Activated CD8-positive, alpha-beta T cell treated with anti-CD3 and anti-CD28 coated beads, Interleukin-2, amount 10 ng/mL, durations not matched to agents 7 days and 5 days (primary cell): ENCODE measurements at regions not wholly inside any gene's neighbourhood (a gene's known extent, or its start where the extent isn't known, plus 50 kb on each side); places are given as distances from the start of the nearest gene placed in this dataset.

Source experiments
- ATAC-seq: fragments of 150-1000 bp; cut with Tn5 transposase; one replicate; pipeline ENCODE4 v1.10.0; 2021; ENCODE audit warnings: moderate library complexity
- CTCF ChIA-PET: fragments of 350-600 bp; sonication (Branson Sonifier 250); formaldehyde crosslinking; loops from one replicate; lab custom pipeline; 2021; ENCODE audit warnings: antibody characterized with exemption; lab: Charles Lee
- POLR2A ChIA-PET: fragments of 350-600 bp; sonication (Branson Sonifier 250); formaldehyde crosslinking; loops from one replicate; lab custom pipeline; 2021; ENCODE audit warnings: antibody characterized with exemption; lab: Charles Lee
- DNase-seq: peaks from one replicate; pipeline ENCODE4 v3.0.0-alpha.2; 2020
- H3K27ac Mint-ChIP-seq: one replicate; pipeline ENCODE4 v1.8.0; 2021; ENCODE audit warnings: mild to moderate bottlenecking, mixed read lengths
- H3K27me3 Mint-ChIP-seq: one replicate; pipeline ENCODE4 v1.8.0; 2021; ENCODE audit warnings: low read depth, mixed read lengths
- H3K36me3 Mint-ChIP-seq: one replicate; pipeline ENCODE4 v1.8.0; 2021; ENCODE audit warnings: low read depth, mixed read lengths
- H3K4me1 Mint-ChIP-seq: one replicate; pipeline ENCODE4 v1.8.0; 2021; ENCODE audit warnings: low read depth, mixed read lengths
- H3K4me3 Mint-ChIP-seq: one replicate; pipeline ENCODE4 v1.8.0; 2021; ENCODE audit warnings: mild to moderate bottlenecking, mixed read lengths
- H3K9me3 Mint-ChIP-seq: one replicate; pipeline ENCODE4 v1.8.0; 2022; ENCODE audit warnings: mixed read lengths; ENCODE audit not compliant: insufficient read depth

DNA sequence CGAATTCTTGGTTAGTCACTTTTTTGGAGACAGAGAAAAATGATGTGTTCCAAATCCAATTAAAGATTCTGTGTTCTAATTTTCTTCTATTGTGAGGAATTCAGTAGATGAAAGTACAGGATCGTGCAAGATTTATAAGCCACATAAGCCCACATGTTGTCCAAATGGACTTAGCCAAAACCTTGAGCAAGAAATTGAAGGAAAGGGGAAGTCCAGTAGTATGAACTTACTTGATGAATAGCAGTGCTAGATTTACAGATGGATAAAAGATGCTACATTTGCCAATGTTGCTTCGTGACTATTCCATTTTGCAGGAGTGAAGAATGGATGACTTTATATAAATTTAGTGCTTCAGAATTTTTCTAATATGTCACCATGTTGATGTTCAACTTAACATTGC, 120.0 kb upstream of the ATP11B start:
- Mint-ChIP-seq H3K27me3 (peaks cover 18% of the 10 kb centered on the region), H3K36me3 (no peaks in the 10 kb centered on the region), H3K4me1 (no peaks in the 10 kb centered on the region), H3K27ac (no peak overlapping the region), H3K9me3 (no peaks in the 10 kb centered on the region), H3K4me3 (no peak overlapping the region)
- POLR2A ChIA-PET, result no interaction called here
- ATAC-seq (no peak), DNase-seq (no peak)
- CTCF ChIA-PET, result interaction anchor here (1.5 kb wide), 1 partner anchor 10 kb away, joined by 4 read pairs; no protein-coding TSS in a partner anchor

DNA sequence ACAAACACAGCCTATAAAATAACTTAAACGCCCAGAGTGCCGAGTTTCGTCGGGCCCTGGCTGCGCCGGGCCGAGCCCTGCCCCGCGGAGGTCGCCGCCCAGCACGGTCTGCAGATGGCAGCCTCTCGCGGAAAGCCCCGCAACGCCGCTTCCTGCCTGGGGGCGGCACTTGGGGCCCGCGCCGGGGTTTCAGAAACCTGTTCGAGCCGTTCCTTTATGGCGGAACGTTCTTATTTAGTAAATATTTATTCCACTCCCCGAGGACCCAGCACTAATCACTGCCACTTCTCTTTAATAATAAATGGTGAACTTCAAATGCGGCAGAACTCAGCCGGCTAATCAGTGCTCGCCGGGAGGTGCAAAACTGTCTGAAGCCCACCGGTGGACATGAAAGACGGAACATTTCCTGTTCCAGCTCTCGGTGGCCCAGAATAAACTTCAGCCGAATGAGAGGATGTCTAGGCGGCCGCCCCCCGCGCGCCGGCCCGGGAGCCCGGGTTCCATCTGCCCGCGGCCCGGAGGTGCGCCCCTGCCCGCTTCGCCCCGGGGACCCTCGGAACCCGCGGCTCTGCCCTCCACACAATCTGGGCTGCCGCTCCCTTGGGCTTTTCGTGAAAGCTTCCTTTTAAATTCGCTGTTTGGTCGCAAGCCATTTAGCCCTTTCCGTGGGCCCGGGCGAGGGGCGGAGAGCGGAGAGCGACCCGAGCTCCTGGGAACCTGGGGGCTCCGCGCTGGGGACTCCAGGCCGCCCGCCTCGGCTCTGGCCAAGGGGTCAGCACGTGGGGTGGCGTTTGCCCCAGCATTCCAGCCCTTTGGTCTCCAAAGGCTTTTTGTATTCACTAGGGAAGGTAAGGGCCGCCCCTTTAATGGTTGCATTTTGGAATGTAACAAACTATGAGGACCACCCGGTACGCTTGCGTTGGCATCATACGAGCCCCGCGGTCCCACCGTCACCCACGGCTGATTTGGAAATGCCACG, 110.8 kb upstream of the ATP11B start:
- H3K27me3 Mint-ChIP-seq, result peaks cover 38% of the 10 kb centered on the region
- H3K4me3 Mint-ChIP-seq, result peak overlapping the region; percentile 74
- ChIA-PET CTCF (interaction anchor here (0.9 to 5.6 kb wide), 14 partner anchors 9 to 981 kb away, joined by 3 to 28 read pairs (median 4); no protein-coding TSS in a partner anchor), POLR2A (no interaction called here)
- H3K4me1 Mint-ChIP-seq, result peaks cover 12% of the 10 kb centered on the region
- peak; percentile 75 for DNase-seq
- H3K36me3 Mint-ChIP-seq, result no peaks in the 10 kb centered on the region
- H3K9me3 Mint-ChIP-seq, result no peaks in the 10 kb centered on the region
- H3K27ac Mint-ChIP-seq, result peak overlapping the region; percentile 26
- peak; percentile 93 for ATAC-seq

- ATAC-seq (peak; percentile 71), DNase-seq (peak; percentile 73)
- no peaks in the 10 kb centered on the region for H3K9me3 Mint-ChIP-seq
- peaks cover 44% of the 10 kb centered on the region for H3K27me3 Mint-ChIP-seq
- peak overlapping the region; percentile 74 for H3K4me3 Mint-ChIP-seq
- ChIA-PET CTCF (interaction anchor here (0.7 to 5.6 kb wide), 26 partner anchors 8 to 982 kb away, joined by 3 to 28 read pairs (median 4); no protein-coding TSS in a partner anchor), POLR2A (interaction anchor here (0.6 kb wide), 1 partner anchor 467 kb away, joined by 3 read pairs; no protein-coding TSS in a partner anchor)
- H3K27ac Mint-ChIP-seq, result no peak overlapping the region
- H3K36me3 Mint-ChIP-seq, result no peaks in the 10 kb centered on the region
- peaks cover 12% of the 10 kb centered on the region for H3K4me1 Mint-ChIP-seq
Measured at GRCh38 chr3:182683453-182683852, 109.9 kb upstream of the ATP11B start.

GRCh38 chr3:182683858-182684257, 109.4 kb upstream of the ATP11B start:
- CTCF ChIA-PET, result interaction anchor here (0.6 to 5.6 kb wide), 25 partner anchors 8 to 1052 kb away, joined by 3 to 28 read pairs (median 4); no protein-coding TSS in a partner anchor
- ATAC-seq (no peak), DNase-seq (no peak)
- Mint-ChIP-seq H3K27ac (no peak overlapping the region), H3K9me3 (no peaks in the 10 kb centered on the region), H3K36me3 (no peaks in the 10 kb centered on the region), H3K4me3 (no peak overlapping the region), H3K27me3 (peaks cover 44% of the 10 kb centered on the region), H3K4me1 (peaks cover 12% of the 10 kb centered on the region)
- POLR2A ChIA-PET, result interaction anchor here (0.6 kb wide), 1 partner anchor 466 kb away, joined by 3 read pairs; no protein-coding TSS in a partner anchor

DNA sequence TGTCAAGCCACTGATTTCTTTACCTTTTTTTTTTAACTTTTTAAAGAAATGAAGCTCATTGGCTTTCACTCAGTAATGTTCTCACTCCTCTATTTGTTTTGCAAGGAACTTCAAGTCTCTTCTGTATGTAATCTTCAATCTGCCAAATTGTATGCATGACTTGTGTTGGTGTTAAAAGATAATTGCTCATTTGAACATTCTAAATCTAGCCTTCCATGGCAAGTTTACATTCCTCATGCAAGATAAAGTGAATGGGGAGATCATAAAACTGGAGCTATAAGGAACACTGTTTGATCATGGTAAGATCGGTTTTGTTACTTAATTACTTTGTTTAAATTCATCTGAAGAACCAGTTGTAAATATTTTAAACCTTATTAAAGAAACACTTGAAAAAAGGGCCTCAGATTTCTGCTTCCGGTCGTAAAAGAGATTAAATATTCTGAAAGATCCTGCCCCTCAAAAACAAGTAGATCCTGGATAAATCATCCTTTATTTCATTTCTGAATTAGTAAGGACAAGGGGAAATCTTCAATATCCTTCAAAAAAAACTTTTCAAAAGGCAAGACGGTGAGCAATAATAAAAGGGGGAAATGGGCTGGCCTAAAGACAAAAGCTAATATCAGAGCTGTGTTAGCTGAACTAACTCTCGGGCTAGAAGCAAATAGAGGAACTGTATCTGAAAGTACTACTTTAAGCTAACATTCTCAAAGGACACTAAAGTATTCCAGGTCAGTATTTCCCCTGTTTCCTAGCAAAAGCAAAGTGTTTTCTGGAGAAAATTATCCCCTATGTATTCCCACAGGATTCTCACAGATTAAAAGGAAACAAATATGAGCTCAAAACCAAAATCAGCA, 107.0 kb upstream of the ATP11B start:
- Mint-ChIP-seq H3K36me3 (no peaks in the 10 kb centered on the region), H3K4me1 (peaks cover 12% of the 10 kb centered on the region), H3K4me3 (no peak overlapping the region), H3K27ac (no peak overlapping the region), H3K9me3 (no peaks in the 10 kb centered on the region), H3K27me3 (peaks cover 47% of the 10 kb centered on the region)
- ATAC-seq, result no peak
- ChIA-PET CTCF (interaction anchor here (0.9 to 5.6 kb wide), 6 partner anchors 8 to 985 kb away, joined by 3 to 28 read pairs (median 4); no protein-coding TSS in a partner anchor), POLR2A (interaction anchor here (0.9 kb wide), 1 partner anchor 21 kb away, joined by 5 read pairs; no protein-coding TSS in a partner anchor)
- no peak for DNase-seq

DNA sequence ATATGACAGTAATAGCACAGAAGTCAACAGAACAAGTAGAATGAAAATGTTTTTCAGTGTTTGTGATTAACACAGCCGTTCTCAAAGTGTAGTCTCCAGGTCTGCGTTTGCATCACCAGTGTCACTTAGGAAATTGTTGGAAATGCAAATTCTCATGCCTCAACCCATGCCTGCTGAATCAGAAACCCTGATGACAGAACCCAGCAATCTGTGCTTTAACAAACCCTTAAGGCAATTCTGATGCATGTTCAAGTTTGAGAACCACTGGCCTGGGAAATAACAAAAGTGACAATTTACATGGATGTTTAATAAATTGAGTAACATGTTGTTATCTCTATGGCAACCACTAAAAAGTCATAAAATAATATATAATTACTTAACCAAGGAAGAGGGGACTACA, 103.1 kb upstream of the ATP11B start:
- no peak for ATAC-seq
- H3K36me3 Mint-ChIP-seq, result no peaks in the 10 kb centered on the region
- ChIA-PET CTCF (no interaction called here), POLR2A (no interaction called here)
- no peak overlapping the region for H3K4me3 Mint-ChIP-seq
- no peaks in the 10 kb centered on the region for H3K4me1 Mint-ChIP-seq
- H3K27ac Mint-ChIP-seq, result no peak overlapping the region
- DNase-seq, result no peak
- H3K27me3 Mint-ChIP-seq, result peaks cover 42% of the 10 kb centered on the region
- no peaks in the 10 kb centered on the region for H3K9me3 Mint-ChIP-seq

DNA sequence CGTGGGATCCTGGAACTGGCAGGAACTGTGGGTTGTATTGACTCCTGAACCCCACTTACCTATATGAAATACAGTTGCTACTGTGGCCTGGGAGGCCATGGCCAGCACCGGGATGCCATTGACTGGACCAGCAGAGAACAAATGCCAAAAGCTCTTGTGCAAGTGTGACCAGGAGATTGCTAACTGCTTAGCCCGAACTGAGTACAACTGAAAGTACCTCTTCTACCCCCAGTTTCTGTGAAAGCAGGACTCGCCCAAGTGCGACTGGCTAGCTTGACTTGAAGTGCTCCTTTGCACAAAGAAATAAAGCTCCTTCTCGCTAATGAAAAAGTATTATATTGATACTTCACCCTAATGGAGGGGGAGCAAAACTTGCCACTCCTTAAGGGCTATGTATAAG, 101.3 kb upstream of the ATP11B start:
- H3K27ac Mint-ChIP-seq, result no peak overlapping the region
- CTCF ChIA-PET, result interaction anchor here (1.6 kb wide), 1 partner anchor 8 kb away, joined by 7 read pairs; no protein-coding TSS in a partner anchor
- H3K36me3 Mint-ChIP-seq, result no peaks in the 10 kb centered on the region
- ATAC-seq (no peak), DNase-seq (no peak)
- no peaks in the 10 kb centered on the region for H3K4me1 Mint-ChIP-seq
- peaks cover 33% of the 10 kb centered on the region for H3K27me3 Mint-ChIP-seq
- no peak overlapping the region for H3K4me3 Mint-ChIP-seq
- no peaks in the 10 kb centered on the region for H3K9me3 Mint-ChIP-seq
- POLR2A ChIA-PET, result no interaction called here

- Mint-ChIP-seq H3K4me3 (no peak overlapping the region), H3K27ac (no peak overlapping the region), H3K9me3 (no peaks in the 10 kb centered on the region), H3K27me3 (peaks cover 28% of the 10 kb centered on the region), H3K4me1 (no peaks in the 10 kb centered on the region), H3K36me3 (no peaks in the 10 kb centered on the region)
- CTCF ChIA-PET, result interaction anchor here (1.6 kb wide), 1 partner anchor 9 kb away, joined by 7 read pairs; no protein-coding TSS in a partner anchor
- ATAC-seq, result no peak
- no peak for DNase-seq
- POLR2A ChIA-PET, result no interaction called here
Measured at GRCh38 chr3:182692695-182693094, 100.6 kb upstream of the ATP11B start.

GRCh38 chr3:182693723-182694122, 99.6 kb upstream of the ATP11B start:
- ATAC-seq (no peak), DNase-seq (no peak)
- Mint-ChIP-seq H3K36me3 (no peaks in the 10 kb centered on the region), H3K9me3 (no peaks in the 10 kb centered on the region), H3K4me1 (no peaks in the 10 kb centered on the region), H3K4me3 (no peak overlapping the region), H3K27me3 (peaks cover 23% of the 10 kb centered on the region), H3K27ac (no peak overlapping the region)
- ChIA-PET POLR2A (no interaction called here), CTCF (interaction anchor here (1.5 kb wide), 1 partner anchor 10 kb away, joined by 4 read pairs; no protein-coding TSS in a partner anchor)

DNA sequence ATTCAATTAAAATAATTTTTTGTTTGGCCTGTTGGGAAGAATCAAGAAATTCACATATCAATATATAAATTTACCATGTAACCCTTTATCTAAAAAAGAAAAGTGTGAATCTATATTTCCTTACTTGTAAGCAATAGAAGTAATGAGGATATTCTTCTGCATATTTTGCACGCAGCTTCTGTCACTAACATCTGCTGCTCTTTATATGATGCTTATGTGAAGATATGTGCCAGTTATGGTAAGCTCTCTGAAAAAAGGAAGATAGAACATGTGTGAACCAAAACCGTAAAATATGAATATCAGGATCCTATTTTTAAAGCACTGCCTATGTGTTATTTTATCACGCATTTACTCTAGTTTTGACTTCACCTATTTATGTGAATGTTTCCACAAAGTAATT, 96.4 kb upstream of the ATP11B start:
- ChIA-PET POLR2A (no interaction called here), CTCF (interaction anchor here (2.0 kb wide), 1 partner anchor 13 kb away, joined by 6 read pairs; no protein-coding TSS in a partner anchor)
- H3K36me3 Mint-ChIP-seq, result no peaks in the 10 kb centered on the region
- no peak overlapping the region for H3K4me3 Mint-ChIP-seq
- H3K27ac Mint-ChIP-seq, result no peak overlapping the region
- ATAC-seq (no peak), DNase-seq (no peak)
- H3K4me1 Mint-ChIP-seq, result no peaks in the 10 kb centered on the region
- H3K9me3 Mint-ChIP-seq, result no peaks in the 10 kb centered on the region
- H3K27me3 Mint-ChIP-seq, result peaks cover 19% of the 10 kb centered on the region

DNA sequence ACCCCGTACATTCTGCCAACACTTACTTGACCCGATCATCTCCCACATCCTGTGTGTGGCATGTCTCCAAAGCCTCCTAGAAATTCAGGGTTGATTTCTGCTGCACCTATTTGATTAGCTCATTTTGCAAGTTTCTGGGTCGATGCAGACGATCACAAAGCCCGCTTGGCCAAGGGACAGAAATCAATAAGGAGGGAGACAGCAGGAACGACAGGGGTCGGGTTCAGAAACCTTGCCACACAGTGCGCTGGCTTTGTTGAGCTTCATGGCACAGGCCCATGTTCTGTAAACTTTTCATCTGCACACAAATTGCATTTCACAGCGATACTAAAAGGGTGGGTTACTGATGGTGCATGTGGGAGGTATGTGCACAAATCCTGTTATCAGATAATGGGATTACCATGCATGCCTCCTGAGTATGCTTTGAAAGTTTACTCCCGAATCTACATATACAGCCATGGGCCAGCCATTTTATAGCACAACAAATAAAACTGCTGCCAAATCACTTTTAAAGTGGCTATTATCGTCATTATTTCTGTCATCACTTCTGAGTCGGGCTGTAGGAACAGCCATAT, 95.9 kb upstream of the ATP11B start:
- Mint-ChIP-seq H3K4me3 (no peak overlapping the region), H3K27me3 (peaks cover 19% of the 10 kb centered on the region), H3K4me1 (no peaks in the 10 kb centered on the region), H3K9me3 (no peaks in the 10 kb centered on the region), H3K36me3 (no peaks in the 10 kb centered on the region), H3K27ac (no peak overlapping the region)
- ChIA-PET POLR2A (no interaction called here), CTCF (interaction anchor here (1.8 to 2.0 kb wide), 2 partner anchors 14 to 17 kb away, joined by 5 to 6 read pairs; no protein-coding TSS in a partner anchor)
- ATAC-seq (no peak), DNase-seq (no peak)
